HEK293T (cell line): ENCODE measurements at regions not wholly inside any gene's neighbourhood (a gene's known extent, or its start where the extent isn't known, plus 50 kb on each side); places are given as distances from the start of the nearest gene placed in this dataset.

Experiments used
- CTCF ChIA-PET: fragments of 350-600 bp; formaldehyde crosslinking; extraction: SDS; loops from one replicate; lab custom pipeline; 2021; ENCODE audit warnings: antibody characterized with exemption, inconsistent platforms; lab: Yijun Ruan, JAX
- POLR2A ChIA-PET: fragments of 350-600 bp; formaldehyde crosslinking; extraction: SDS; loops from one replicate; lab custom pipeline; 2020; ENCODE audit warnings: antibody characterized with exemption, inconsistent platforms; lab: Yijun Ruan, JAX
- DNase-seq: peaks from one replicate; pipeline ENCODE4 v3.0.0; 2012; ENCODE audit warnings: mixed read lengths; ENCODE audit errors: extremely low spot score
- ARNT ChIP-seq: fragments of 450-650 bp; IDR thresholded peaks from 2 replicates; pipeline ENCODE4 v1.6.1; 2017; ENCODE audit warnings: mild to moderate bottlenecking
- BHLHE40 ChIP-seq: fragments of 450-650 bp; IDR thresholded peaks from 2 replicates; pipeline ENCODE4 v1.6.1; 2016; ENCODE audit warnings: mild to moderate bottlenecking, moderate library complexity, borderline replicate concordance
- CTBP1 ChIP-seq: fragments of 450-650 bp; IDR thresholded peaks from 2 replicates; pipeline ENCODE4 v1.6.1; 2016; ENCODE audit warnings: borderline replicate concordance
- ELF4 ChIP-seq: fragments of 450-650 bp; IDR thresholded peaks from 2 replicates; pipeline ENCODE4 v1.6.1; 2017; ENCODE audit warnings: antibody characterized with exemption
- FOXA1 ChIP-seq: fragments of 450-650 bp; IDR thresholded peaks from 2 replicates; pipeline ENCODE4 v1.6.1; 2016; ENCODE audit warnings: mild to moderate bottlenecking
- FOXK2 ChIP-seq: fragments of 450-650 bp; IDR thresholded peaks from 2 replicates; pipeline ENCODE4 v1.6.1; 2016; ENCODE audit warnings: mild to moderate bottlenecking
- FOXM1 ChIP-seq: fragments of 450-650 bp; IDR thresholded peaks from 2 replicates; pipeline ENCODE4 v1.6.1; 2017; ENCODE audit warnings: mild to moderate bottlenecking, borderline replicate concordance
- HDGF ChIP-seq: fragments of 450-650 bp; IDR thresholded peaks from 2 replicates; pipeline ENCODE4 v1.6.1; 2017; ENCODE audit warnings: antibody characterized with exemption, borderline replicate concordance
- L3MBTL2 ChIP-seq: fragments of 450-650 bp; conservative IDR thresholded peaks from 2 replicates; pipeline ENCODE4 v1.6.1; 2016; ENCODE audit warnings: mild to moderate bottlenecking
- LEF1 ChIP-seq: fragments of 450-650 bp; IDR thresholded peaks from 2 replicates; pipeline ENCODE4 v1.6.1; 2017; ENCODE audit warnings: mild to moderate bottlenecking, borderline replicate concordance
- NFRKB ChIP-seq: fragments of 450-650 bp; IDR thresholded peaks from 2 replicates; pipeline ENCODE4 v1.6.1; 2016; ENCODE audit warnings: mild to moderate bottlenecking, moderate library complexity
- PKNOX1 ChIP-seq: fragments of 450-650 bp; IDR thresholded peaks from 2 replicates; pipeline ENCODE4 v1.6.1; 2016
- SP1 ChIP-seq: fragments of 450-650 bp; IDR thresholded peaks from 2 replicates; pipeline ENCODE4 v1.6.1; 2017
- SUZ12 ChIP-seq: fragments of 450-650 bp; IDR thresholded peaks from 2 replicates; pipeline ENCODE4 v1.6.1; 2016; ENCODE audit warnings: mild to moderate bottlenecking
- TARDBP ChIP-seq: fragments of 450-650 bp; IDR thresholded peaks from 2 replicates; pipeline ENCODE4 v1.6.1; 2016
- ZNF384 ChIP-seq: fragments of 450-650 bp; IDR thresholded peaks from 2 replicates; pipeline ENCODE4 v1.6.1; 2016

- ChIA-PET POLR2A (no interaction called here), CTCF (interaction anchor here (0.6 to 1.9 kb wide), 10 partner anchors 11 to 590 kb away, joined by 3 to 21 read pairs (median 4); no protein-coding TSS in a partner anchor)
- no peak for TF ChIP-seq BHLHE40
- no peak for TF ChIP-seq LEF1
- no peak for TF ChIP-seq ZNF384
- no peak for TF ChIP-seq PKNOX1
- no peak for TF ChIP-seq TARDBP
- TF ChIP-seq CTBP1 = no peak
- no peak for TF ChIP-seq HDGF
- no peak for TF ChIP-seq FOXK2
- TF ChIP-seq SUZ12 = no peak
- no peak for TF ChIP-seq FOXM1
- TF ChIP-seq FOXA1 = no peak
- no peak for TF ChIP-seq SP1
- TF ChIP-seq ARNT = no peak
- TF ChIP-seq L3MBTL2 = no peak
- no peak for TF ChIP-seq ELF4
- no peak for TF ChIP-seq NFRKB
- DNase-seq = no peak
Observed at GRCh38 chr3:43856351-43856750, 165.6 kb downstream of the ABHD5 start.

GRCh38 chr3:43856761-43857160 lies 166.0 kb downstream of the ABHD5 start:
- ChIA-PET POLR2A (no interaction called here), CTCF (interaction anchor here (1.6 kb wide), 2 partner anchors 11 to 16 kb away, joined by 4 read pairs; no protein-coding TSS in a partner anchor)
- TF ChIP-seq HDGF = no peak
- no peak for TF ChIP-seq L3MBTL2
- no peak for TF ChIP-seq TARDBP
- no peak for DNase-seq

GRCh38 chr3:43857361-43858293 lies 166.9 kb downstream of the ABHD5 start:
- no peak for TF ChIP-seq FOXM1
- TF ChIP-seq CTBP1 = no peak
- TF ChIP-seq FOXA1 = no peak
- TF ChIP-seq ELF4 = no peak
- TF ChIP-seq LEF1 = no peak
- TF ChIP-seq SP1 = no peak
- no peak for TF ChIP-seq PKNOX1
- no peak for TF ChIP-seq L3MBTL2
- TF ChIP-seq ARNT = no peak
- no peak for TF ChIP-seq BHLHE40
- no peak for TF ChIP-seq SUZ12
- no peak for TF ChIP-seq NFRKB
- no peak for TF ChIP-seq FOXK2
- TF ChIP-seq TARDBP = no peak
- ChIA-PET POLR2A (no interaction called here), CTCF (no interaction called here)
- no peak for DNase-seq

GRCh38 chr3:43858294-43858701 lies 167.6 kb downstream of the ABHD5 start:
- CTCF ChIA-PET = no interaction called here
- no peak for TF ChIP-seq TARDBP
- peak; percentile 78 for TF ChIP-seq ARNT
- no peak for TF ChIP-seq FOXK2
- POLR2A ChIA-PET = no interaction called here
- DNase-seq = peak; percentile 38

GRCh38 chr3:43859766-43860165 lies 169.0 kb downstream of the ABHD5 start:
- CTCF ChIA-PET = interaction anchor here (0.8 kb wide), 1 partner anchor 18 kb away, joined by 3 read pairs; no protein-coding TSS in a partner anchor
- TF ChIP-seq ZNF384 = no peak
- TF ChIP-seq FOXA1 = no peak
- TF ChIP-seq L3MBTL2 = no peak
- TF ChIP-seq NFRKB = no peak
- no peak for TF ChIP-seq CTBP1
- TF ChIP-seq TARDBP = no peak
- POLR2A ChIA-PET = no interaction called here
- DNase-seq = no peak

GRCh38 chr3:43861635-43862034 lies 170.9 kb downstream of the ABHD5 start:
- ChIA-PET CTCF (no interaction called here), POLR2A (no interaction called here)
- DNase-seq = no peak
- TF ChIP-seq SUZ12 = no peak
- TF ChIP-seq ZNF384 = no peak
- TF ChIP-seq FOXA1 = no peak
- no peak for TF ChIP-seq L3MBTL2
- no peak for TF ChIP-seq NFRKB
- TF ChIP-seq TARDBP = no peak
- TF ChIP-seq FOXK2 = no peak
- no peak for TF ChIP-seq SP1
- TF ChIP-seq LEF1 = no peak
- no peak for TF ChIP-seq CTBP1
- TF ChIP-seq ARNT = no peak
- TF ChIP-seq ELF4 = no peak
- no peak for TF ChIP-seq FOXM1
- TF ChIP-seq HDGF = no peak
- TF ChIP-seq BHLHE40 = no peak
- TF ChIP-seq PKNOX1 = no peak
